ENCODE measurements at regions not wholly inside any gene's neighbourhood (a gene's known extent, or its start where the extent isn't known, plus 50 kb on each side); places are given as distances from the start of the nearest gene placed in this dataset.

- 30 to 46% methylated on average over 9 of the region's 9 CpGs for WGBS, 2 experiments (ENCODE audit: low coverage in 1 of 2, low lambda C conversion rate in 2 of 2, missing lambda C conversion rate in 2 of 2)
- no peak overlapping the region for H3K4me3 ChIP-seq
- H3K4me1 ChIP-seq (ENCODE audit: insufficient read depth), result no peaks in the 10 kb centered on the region
- no peaks in the 10 kb centered on the region for H3K36me3 ChIP-seq (ENCODE audit: low read depth)
- no peaks in the 10 kb centered on the region for H3F3A ChIP-seq (ENCODE audit: insufficient read depth)
- no peak overlapping the region for H3K4me2 ChIP-seq (ENCODE audit: unreplicated experiment)
- in situ Hi-C loops (cut with MboI), result no loop called here
- no peaks in the 10 kb centered on the region for H3K79me2 ChIP-seq (ENCODE audit: insufficient read depth)
- TF ChIP-seq EZH2phosphoT487 (IDR thresholded peaks at IDR 0.05; ENCODE audit: insufficient read depth, low read depth) (no peak), EZH2 (IDR thresholded peaks at IDR 0.05; ENCODE audit: insufficient read depth, poor library complexity, severe bottlenecking) (no peak)
- no peak overlapping the region for H2AFZ ChIP-seq
- DNase-seq, result no peak
- H3K27me3 ChIP-seq (replicated peaks; ENCODE audit: insufficient read depth), result no peaks in the 10 kb centered on the region
- no peak overlapping the region for H3K9ac ChIP-seq
- H3K9me2 ChIP-seq (ENCODE audit: insufficient read depth), result no peaks in the 10 kb centered on the region
- no peaks in the 10 kb centered on the region for H4K20me1 ChIP-seq (ENCODE audit: insufficient read depth)
- H3K9me3 ChIP-seq (ENCODE audit: low read depth), result no peaks in the 10 kb centered on the region
- no peak overlapping the region for H3K27ac ChIP-seq
Observed at GRCh38 chr1:208387908-208388811, 144.0 kb upstream of the PLXNA2 start.

- H3F3A ChIP-seq (ENCODE audit: insufficient read depth), result no peaks in the 10 kb centered on the region
- 0 to 13% methylated on average over 3 of the region's 3 CpGs for WGBS, 2 experiments (ENCODE audit: low coverage in 1 of 2, low lambda C conversion rate in 2 of 2, missing lambda C conversion rate in 2 of 2)
- TF ChIP-seq EZH2phosphoT487 (IDR thresholded peaks at IDR 0.05; ENCODE audit: insufficient read depth, low read depth) (no peak), EZH2 (IDR thresholded peaks at IDR 0.05; ENCODE audit: insufficient read depth, poor library complexity, severe bottlenecking) (no peak)
- no peaks in the 10 kb centered on the region for H3K9me2 ChIP-seq (ENCODE audit: insufficient read depth)
- H3K4me2 ChIP-seq (ENCODE audit: unreplicated experiment), result no peak overlapping the region
- no peaks in the 10 kb centered on the region for H3K27me3 ChIP-seq (replicated peaks; ENCODE audit: insufficient read depth)
- H3K9me3 ChIP-seq (ENCODE audit: low read depth), result no peaks in the 10 kb centered on the region
- no peak overlapping the region for H3K9ac ChIP-seq
- H3K27ac ChIP-seq, result no peak overlapping the region
- H3K4me1 ChIP-seq (ENCODE audit: insufficient read depth), result no peaks in the 10 kb centered on the region
- no peak for DNase-seq
- H3K36me3 ChIP-seq (ENCODE audit: low read depth), result no peaks in the 10 kb centered on the region
- no peaks in the 10 kb centered on the region for H4K20me1 ChIP-seq (ENCODE audit: insufficient read depth)
- H3K4me3 ChIP-seq, result no peak overlapping the region
- in situ Hi-C loops (cut with MboI), result no loop called here
- no peaks in the 10 kb centered on the region for H3K79me2 ChIP-seq (ENCODE audit: insufficient read depth)
- H2AFZ ChIP-seq, result no peak overlapping the region
Observed at GRCh38 chr1:208393416-208393815, 149.2 kb upstream of the PLXNA2 start.

- Histone ChIP-seq H3K4me2 (ENCODE audit: unreplicated experiment) (no peak overlapping the region), H2AFZ (no peak overlapping the region), H3K4me1 (ENCODE audit: insufficient read depth) (no peaks in the 10 kb centered on the region), H3F3A (ENCODE audit: insufficient read depth) (no peaks in the 10 kb centered on the region), H3K79me2 (ENCODE audit: insufficient read depth) (no peaks in the 10 kb centered on the region), H3K27me3 (replicated peaks; ENCODE audit: insufficient read depth) (no peaks in the 10 kb centered on the region), H3K27ac (no peak overlapping the region), H3K4me3 (no peak overlapping the region), H4K20me1 (ENCODE audit: insufficient read depth) (no peaks in the 10 kb centered on the region), H3K9me3 (ENCODE audit: low read depth) (no peaks in the 10 kb centered on the region), H3K9me2 (ENCODE audit: insufficient read depth) (no peaks in the 10 kb centered on the region), H3K9ac (no peak overlapping the region), H3K36me3 (ENCODE audit: low read depth) (no peaks in the 10 kb centered on the region)
- DNase-seq, result no peak
- WGBS, 2 experiments (ENCODE audit: low coverage in 1 of 2, low lambda C conversion rate in 2 of 2, missing lambda C conversion rate in 2 of 2), result 60 to 73% methylated on average over 1 of the region's 1 CpG
- in situ Hi-C loops (cut with MboI), result no loop called here
- no peak for TF ChIP-seq EZH2phosphoT487 (IDR thresholded peaks at IDR 0.05; ENCODE audit: insufficient read depth, low read depth)
- TF ChIP-seq EZH2 (IDR thresholded peaks at IDR 0.05; ENCODE audit: insufficient read depth, poor library complexity, severe bottlenecking), result no peak
Observed at GRCh38 chr1:208393826-208394225, 149.6 kb upstream of the PLXNA2 start.

GRCh38 chr1:208397286-208397685, 153.1 kb upstream of the PLXNA2 start:
- H3K4me1 ChIP-seq (ENCODE audit: insufficient read depth), result no peaks in the 10 kb centered on the region
- H3K4me3 ChIP-seq, result no peak overlapping the region
- H3K36me3 ChIP-seq (ENCODE audit: low read depth), result no peaks in the 10 kb centered on the region
- no peaks in the 10 kb centered on the region for H3F3A ChIP-seq (ENCODE audit: insufficient read depth)
- no peaks in the 10 kb centered on the region for H3K79me2 ChIP-seq (ENCODE audit: insufficient read depth)
- no peak overlapping the region for H3K4me2 ChIP-seq (ENCODE audit: unreplicated experiment)
- H2AFZ ChIP-seq, result no peak overlapping the region
- no peak overlapping the region for H3K27ac ChIP-seq
- no peaks in the 10 kb centered on the region for H3K27me3 ChIP-seq (replicated peaks; ENCODE audit: insufficient read depth)
- H3K9ac ChIP-seq, result no peak overlapping the region
- no peaks in the 10 kb centered on the region for H3K9me3 ChIP-seq (ENCODE audit: low read depth)
- in situ Hi-C loops (cut with MboI), result no loop called here
- DNase-seq, result no peak
- no peaks in the 10 kb centered on the region for H4K20me1 ChIP-seq (ENCODE audit: insufficient read depth)
- H3K9me2 ChIP-seq (ENCODE audit: insufficient read depth), result no peaks in the 10 kb centered on the region
- WGBS, 2 experiments (ENCODE audit: low coverage in 1 of 2, low lambda C conversion rate in 2 of 2, missing lambda C conversion rate in 2 of 2), result 41 to 45% methylated on average over 5 of the region's 5 CpGs
- TF ChIP-seq EZH2phosphoT487 (IDR thresholded peaks at IDR 0.05; ENCODE audit: insufficient read depth, low read depth), result no peak
- no peak for TF ChIP-seq EZH2 (IDR thresholded peaks at IDR 0.05; ENCODE audit: insufficient read depth, poor library complexity, severe bottlenecking)
